RPMI7951 (cell line): ENCODE measurements at regions not wholly inside any gene's neighbourhood (a gene's known extent, or its start where the extent isn't known, plus 50 kb on each side); places are given as distances from the start of the nearest gene placed in this dataset.
A peak's percentile ranks its signal among the peaks of the same experiment; 100 is the strongest.
"Not testable (repeated sequence)": the region's sequence is repeated elsewhere in the genome, so short reads cannot be mapped to it uniquely, and the experiment has no call there.

Experiments used
- DNase-seq: peaks from one replicate; pipeline ENCODE4 v3.0.0-alpha.2; 2012; ENCODE audit warnings: low read depth

- DNase-seq, result no peak
Measured at GRCh38 chr5:89851911-89852310, 557.6 kb downstream of the CETN3 start.

- no peak for DNase-seq
Measured at GRCh38 chr5:89850513-89850865, 559.1 kb downstream of the CETN3 start.

DNA sequence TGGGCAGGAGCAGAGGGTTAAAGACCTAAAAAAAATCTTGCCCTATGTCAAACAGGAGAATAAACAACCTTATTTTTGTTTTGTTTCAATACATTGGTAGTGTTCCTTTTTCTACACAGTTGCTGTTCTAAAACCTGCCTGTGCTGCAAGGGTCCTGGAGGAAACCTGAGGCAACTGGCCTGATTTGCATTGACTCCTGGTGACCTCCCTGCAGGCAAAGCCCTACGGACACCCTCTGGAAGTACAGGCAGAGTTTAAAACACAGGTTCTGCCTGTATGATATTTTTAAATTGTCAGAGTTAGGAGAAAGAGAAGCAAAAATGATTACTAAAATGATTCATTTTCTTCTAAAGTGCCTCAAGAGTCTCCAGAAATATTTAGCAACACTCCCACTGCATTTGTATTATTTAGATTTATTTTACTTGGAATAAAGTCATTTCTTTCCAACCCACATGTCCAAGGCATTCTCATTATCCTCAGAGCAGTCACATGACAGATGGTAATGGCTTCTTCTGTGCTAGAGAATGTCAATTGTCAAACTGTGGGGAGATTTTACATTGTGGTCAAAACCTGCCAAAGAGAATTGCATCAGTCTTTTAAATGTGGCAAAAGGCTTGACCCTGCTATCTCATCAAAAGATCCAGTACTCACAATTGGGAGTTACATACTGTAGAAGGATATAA, 559.6 kb downstream of the CETN3 start:
- no peak for DNase-seq

GRCh38 chr5:89847743-89848142, 561.8 kb downstream of the CETN3 start:
- no peak for DNase-seq

DNA sequence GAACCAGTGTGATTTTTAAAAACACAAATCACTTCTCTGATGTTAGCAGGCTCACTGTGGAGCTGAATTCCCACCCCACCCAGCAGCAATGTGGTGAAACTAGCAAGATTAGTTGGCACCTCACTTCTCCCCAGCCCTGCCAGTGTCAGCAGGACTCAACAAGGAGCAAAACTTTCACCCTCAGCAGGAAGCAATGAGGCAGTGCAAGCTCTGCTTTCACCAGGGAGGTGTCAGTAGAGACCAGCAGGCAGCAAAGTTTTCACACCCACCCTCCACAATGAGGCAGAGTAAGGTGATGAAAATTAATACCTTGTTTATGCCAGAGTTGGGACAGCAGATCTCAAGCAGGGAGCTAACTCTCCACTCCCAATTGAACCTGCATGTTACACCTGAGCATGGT, 565.0 kb downstream of the CETN3 start:
- no peak for DNase-seq

DNA sequence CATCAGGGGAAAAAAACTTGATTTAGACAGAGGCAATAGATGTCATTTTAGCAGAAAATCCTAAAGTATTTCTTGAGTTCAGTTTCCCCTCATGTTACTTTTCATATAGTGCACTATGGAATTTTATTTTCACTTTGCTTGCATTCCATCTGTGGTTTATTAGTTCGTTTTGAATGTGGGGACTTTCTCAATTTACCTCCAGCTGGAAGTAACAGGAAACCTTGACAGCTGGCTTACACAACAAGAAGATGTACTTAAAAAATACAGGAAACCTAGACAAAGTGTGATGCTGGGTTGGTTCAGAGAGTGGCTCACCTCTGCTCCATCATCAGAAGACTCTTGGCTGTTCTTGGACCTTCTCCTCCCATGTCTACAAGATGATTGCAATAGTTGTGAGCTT, 567.0 kb downstream of the CETN3 start:
- DNase-seq, result no peak

DNA sequence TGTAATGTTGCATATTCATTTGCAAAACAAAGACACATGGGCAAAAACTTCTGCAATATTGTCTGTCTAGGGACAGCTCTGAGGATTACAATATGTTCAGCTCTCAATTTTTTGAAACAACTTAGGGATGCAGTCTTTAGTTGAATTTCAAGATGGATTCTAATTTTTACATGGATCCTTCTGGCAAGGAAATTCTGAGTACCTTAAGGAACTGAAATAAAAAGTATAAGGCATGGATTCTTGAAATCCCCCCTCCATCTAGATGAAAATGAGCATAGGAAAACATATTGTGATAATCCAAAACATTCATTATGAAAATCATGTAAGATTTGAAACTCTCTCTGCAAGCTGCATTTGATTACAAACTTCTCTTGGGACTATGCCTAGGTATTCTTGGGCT, 568.6 kb downstream of the CETN3 start:
- no peak for DNase-seq

- DNase-seq, result no peak
Measured at GRCh38 chr5:89830691-89831090, 578.9 kb downstream of the CETN3 start.

GRCh38 chr5:89827960-89828359, 581.6 kb downstream of the CETN3 start:
- DNase-seq, result no peak

DNA sequence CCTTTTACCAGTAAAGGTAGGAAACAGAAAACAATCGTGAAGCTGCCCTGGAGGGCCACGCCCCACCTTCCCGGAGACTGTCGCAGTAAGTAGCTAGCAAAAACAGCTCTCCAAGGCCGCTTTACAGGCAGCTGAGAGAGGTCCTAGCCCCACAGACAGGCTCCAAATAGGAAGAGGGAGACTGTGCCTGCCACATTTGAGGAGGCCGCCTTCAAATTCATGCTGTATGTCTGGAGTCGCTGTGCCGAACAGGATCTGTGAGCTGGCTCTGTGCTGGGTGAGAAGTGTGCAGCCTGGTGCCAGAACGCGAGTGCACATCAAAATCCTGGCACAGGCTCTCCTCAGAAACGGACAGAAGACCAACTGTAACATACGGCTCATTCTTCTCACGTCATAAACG, 582.2 kb downstream of the CETN3 start:
- no peak for DNase-seq

DNA sequence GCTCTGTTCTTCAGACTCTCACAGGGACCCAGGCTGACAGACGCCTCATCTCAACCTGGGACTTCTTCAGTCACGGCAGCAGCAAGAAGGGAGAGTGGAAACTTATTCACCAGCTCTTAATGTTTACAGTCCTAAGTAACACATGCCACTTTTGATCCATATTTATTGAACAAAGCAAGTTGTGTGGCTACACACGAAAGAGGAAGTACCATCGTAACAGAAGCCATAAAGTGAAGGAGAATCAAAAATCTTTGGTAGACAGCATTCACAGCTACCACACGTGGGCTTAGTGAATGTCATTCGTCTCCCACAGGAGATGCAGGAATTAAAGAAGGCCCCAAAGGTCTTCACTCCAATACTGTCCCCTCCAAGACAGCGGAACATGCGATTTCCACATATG, 582.6 kb downstream of the CETN3 start:
- DNase-seq, result no peak

DNA sequence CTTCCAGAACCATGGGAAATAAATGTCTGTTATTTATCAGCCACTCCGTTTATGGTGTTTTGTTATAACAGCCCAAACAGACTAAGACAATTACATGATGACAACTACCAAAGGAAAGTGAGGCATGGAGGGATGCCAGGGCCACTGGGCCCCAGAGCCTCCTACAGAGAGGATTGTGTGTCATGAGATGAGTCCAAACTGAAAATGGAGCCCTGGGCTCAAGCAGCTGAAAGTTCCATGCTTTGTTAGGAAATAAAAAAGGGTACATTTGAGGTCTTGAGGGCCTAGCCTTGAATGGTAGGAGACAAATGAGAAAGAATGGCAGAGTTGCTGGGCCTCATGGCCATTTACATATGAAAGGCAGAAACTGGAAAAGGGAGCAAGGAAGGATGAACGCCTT, 586.5 kb downstream of the CETN3 start:
- DNase-seq, result no peak

GRCh38 chr5:89817841-89818240, 591.7 kb downstream of the CETN3 start:
- DNase-seq, result no peak

- DNase-seq, result peak; percentile 2
Measured at GRCh38 chr5:89816038-89816437, 593.5 kb downstream of the CETN3 start.

DNA sequence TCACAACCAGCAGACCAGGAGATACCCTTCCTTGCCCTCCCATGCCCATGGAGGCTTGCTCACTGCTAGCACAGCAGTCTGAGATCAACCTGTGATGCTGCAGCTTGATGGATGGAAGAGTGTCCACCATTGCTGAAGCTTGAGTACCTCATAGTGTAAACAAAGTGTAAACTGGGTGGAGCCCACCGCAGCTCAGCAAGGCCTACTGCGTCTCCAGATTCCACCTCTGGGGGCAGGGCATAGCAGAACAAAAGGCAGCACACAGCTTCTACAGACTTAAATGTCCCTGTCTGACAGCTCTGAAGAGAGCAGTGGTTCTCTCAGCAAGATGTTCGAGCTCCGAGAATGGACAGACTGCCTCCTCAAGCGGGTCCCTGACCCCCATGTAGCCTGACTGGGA, 608.8 kb downstream of the CETN3 start:
- DNase-seq, result not testable (repeated sequence)

GRCh38 chr5:89794504-89794903, 615.1 kb downstream of the CETN3 start:
- not testable (repeated sequence) for DNase-seq

DNA sequence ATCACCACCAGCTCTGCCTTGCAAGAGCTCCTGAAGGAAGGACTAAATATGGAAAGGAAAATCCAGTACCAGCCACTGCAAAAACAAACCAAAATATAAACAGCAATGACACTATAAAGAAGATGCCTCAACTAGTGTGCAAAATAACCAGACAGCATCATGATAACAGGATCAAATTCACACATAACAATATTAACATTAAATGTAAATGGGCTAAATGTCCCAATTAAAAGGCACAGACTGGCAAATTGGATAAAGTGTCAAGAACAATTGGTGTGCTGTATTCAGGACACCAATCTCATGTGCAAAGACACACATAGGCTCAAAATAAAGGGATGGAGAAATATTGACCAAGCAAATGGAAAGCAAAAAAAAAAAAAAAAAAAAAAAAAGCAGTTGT, 629.8 kb downstream of the CETN3 start:
- not testable (repeated sequence) for DNase-seq

DNA sequence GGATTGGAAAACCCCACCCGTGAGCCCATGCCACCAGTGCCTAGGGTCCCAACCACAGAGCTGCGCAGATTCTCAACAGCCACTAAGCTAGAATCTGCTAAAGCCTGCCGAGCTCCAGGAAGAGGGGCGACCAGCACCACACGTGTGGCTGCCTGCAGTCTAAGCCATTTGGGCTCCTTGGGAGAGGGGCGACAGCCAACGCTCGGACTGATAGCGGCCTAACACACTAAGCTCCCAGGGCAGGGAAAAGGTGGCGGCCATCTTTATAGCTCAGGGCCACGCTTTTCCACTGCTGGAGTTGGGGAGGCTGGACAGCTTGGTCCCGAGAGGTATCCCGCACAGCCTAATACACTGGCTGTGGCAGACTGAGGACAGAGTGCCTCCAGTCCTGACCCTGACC, 631.8 kb downstream of the CETN3 start:
- DNase-seq, result no peak

DNA sequence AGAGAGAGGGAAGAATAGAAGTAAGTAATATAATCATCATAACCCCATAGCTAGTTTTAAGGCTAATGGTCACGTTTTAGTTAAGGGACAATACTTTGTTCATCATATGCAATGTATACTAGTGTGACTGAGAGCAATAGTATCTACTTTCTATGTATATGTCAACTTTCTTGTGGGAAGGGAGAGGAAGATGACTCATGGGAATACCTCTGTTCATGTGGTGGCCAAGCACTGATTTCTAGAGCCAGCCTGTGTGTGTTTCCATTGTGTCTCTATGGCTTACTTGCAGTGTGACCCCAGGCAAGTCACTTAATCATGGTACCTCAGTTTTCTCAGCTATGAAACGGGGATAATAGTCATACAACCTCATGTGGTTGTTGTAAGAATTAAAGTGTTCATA, 639.6 kb downstream of the CETN3 start:
- DNase-seq, result peak; percentile 49

- no peak for DNase-seq
Measured at GRCh38 chr5:89759802-89760201, 649.8 kb downstream of the CETN3 start.

- DNase-seq, result no peak
Measured at GRCh38 chr5:89758146-89758545, 651.4 kb downstream of the CETN3 start.

GRCh38 chr5:89756955-89757354, 652.6 kb downstream of the CETN3 start:
- peak; percentile 60 for DNase-seq

GRCh38 chr5:89755024-89755423, 654.5 kb downstream of the CETN3 start:
- DNase-seq, result no peak

DNA sequence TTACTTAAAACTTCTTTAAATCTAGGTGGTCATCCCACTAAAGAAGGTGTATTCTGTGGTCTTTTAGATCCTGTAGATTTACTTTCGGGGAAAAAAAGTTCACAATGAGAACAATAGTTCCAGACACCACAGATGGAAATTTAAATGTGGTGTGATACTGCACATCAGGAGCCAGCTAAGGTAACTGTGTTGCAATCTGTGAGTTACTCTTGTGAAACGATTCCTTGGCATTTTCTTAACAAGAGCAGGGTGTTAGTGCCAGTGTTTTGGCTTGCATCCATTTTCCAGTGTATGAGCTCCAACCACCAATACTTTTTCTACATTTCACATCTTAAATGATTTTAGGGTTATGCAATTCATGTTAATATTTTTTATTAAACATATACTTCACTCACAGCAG, 674.5 kb downstream of the CETN3 start:
- DNase-seq, result no peak
